Kidney epithelial cell (primary cell): ENCODE measurements at regions not wholly inside any gene's neighbourhood (a gene's known extent, or its start where the extent isn't known, plus 50 kb on each side); places are given as distances from the start of the nearest gene placed in this dataset.

Source experiments
- DNase-seq: peaks from one replicate; pipeline ENCODE4 v3.0.0-alpha.2; 2010; ENCODE audit warnings: low read depth
- H3K27me3 ChIP-seq: 2 replicates; pipeline ENCODE4 v1.6.0; 2011; ENCODE audit warnings: low read length; ENCODE audit not compliant: control insufficient read depth, insufficient read depth
- H3K36me3 ChIP-seq: 2 replicates; pipeline ENCODE4 v1.5.1; 2011; ENCODE audit warnings: low read length; ENCODE audit not compliant: control insufficient read depth, insufficient read depth
- H3K4me3 ChIP-seq: 2 replicates; pipeline ENCODE4 v1.5.1; 2011; ENCODE audit warnings: low read depth, mild to moderate bottlenecking, control low read depth, low read length
- CTCF ChIP-seq: IDR thresholded peaks from 2 replicates; pipeline ENCODE4 v1.5.1; 2011; ENCODE audit warnings: mild to moderate bottlenecking, moderate library complexity, low read length, control low read depth, inconsistent platforms; ENCODE audit not compliant: insufficient read depth, poor library complexity, severe bottlenecking

GRCh38 chr10:33073641-33074415 lies 115.8 kb upstream of the ITGB1 start:
- Histone ChIP-seq H3K36me3 (no peaks in the 10 kb centered on the region), H3K4me3 (no peak overlapping the region), H3K27me3 (no peaks in the 10 kb centered on the region)
- no peak for DNase-seq
- no peak for TF ChIP-seq CTCF

DNA sequence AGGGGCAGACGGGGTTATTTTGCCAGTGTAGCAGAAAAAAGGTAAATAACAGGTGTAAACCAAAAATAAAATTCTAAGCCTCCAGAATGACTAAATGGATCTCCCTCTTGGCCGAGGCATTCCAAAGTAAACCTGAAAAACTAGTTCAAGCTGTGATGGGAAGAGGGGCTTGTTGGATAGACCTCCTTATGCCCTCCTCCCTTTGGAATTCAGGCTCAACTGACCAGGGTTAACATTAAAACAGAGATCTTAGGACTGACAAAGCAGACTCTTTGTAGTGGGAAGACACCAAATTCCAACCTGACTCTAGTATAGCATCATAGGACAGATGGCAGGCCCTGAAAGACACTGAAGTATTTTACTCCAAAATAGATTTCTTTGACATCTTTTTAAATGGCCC lies 113.8 kb upstream of the ITGB1 start:
- no peak for TF ChIP-seq CTCF
- Histone ChIP-seq H3K27me3 (no peaks in the 10 kb centered on the region), H3K36me3 (no peaks in the 10 kb centered on the region), H3K4me3 (no peak overlapping the region)
- DNase-seq = no peak

DNA sequence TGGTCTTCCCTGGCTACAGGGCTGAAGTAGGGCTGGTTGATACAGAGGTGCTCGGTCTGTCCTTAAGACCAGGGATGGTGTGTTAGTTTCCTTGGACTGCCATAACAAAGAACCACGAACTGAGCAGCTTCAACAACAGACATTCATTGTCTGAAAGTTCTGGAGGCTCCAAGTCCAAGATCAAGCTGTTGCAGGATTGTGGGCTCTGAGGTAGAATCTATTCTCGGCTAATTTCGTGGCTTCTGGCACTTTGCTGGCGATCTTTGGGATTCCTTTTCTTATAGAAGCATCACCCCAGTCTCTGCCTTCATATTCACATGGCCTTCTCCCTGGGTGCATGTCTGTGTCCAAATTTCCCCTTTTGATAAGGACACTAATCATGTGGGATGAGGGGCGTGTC lies 112.1 kb upstream of the ITGB1 start:
- DNase-seq = no peak
- no peak overlapping the region for H3K4me3 ChIP-seq
- no peaks in the 10 kb centered on the region for H3K27me3 ChIP-seq
- TF ChIP-seq CTCF = no peak
- H3K36me3 ChIP-seq = no peaks in the 10 kb centered on the region

GRCh38 chr10:33067917-33068316 lies 109.9 kb upstream of the ITGB1 start:
- Histone ChIP-seq H3K36me3 (no peaks in the 10 kb centered on the region), H3K4me3 (no peak overlapping the region), H3K27me3 (no peaks in the 10 kb centered on the region)
- no peak for DNase-seq
- no peak for TF ChIP-seq CTCF

DNA sequence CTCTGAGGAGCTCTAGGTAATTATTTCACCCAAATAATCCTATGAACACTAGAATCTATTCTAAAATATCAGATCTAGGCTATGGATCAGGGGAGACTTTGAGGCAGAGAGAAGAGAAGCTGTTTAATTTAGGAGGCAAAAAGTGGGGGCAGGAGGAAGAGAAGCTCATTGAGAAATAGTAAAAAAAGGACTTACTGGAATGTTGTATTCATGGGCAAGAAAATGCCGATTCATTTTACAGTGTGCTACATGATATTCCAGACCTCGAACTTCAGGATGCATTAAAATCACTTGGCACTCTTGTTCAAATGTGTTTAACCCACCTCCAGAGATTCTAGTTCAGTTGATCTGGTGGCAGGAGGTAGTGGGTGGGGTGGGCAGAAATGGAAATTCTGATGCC lies 109.5 kb upstream of the ITGB1 start:
- Histone ChIP-seq H3K4me3 (no peak overlapping the region), H3K36me3 (no peaks in the 10 kb centered on the region), H3K27me3 (no peaks in the 10 kb centered on the region)
- no peak for TF ChIP-seq CTCF
- no peak for DNase-seq
